Stimulated activated CD4-positive, alpha-beta T cell treated with anti-CD3 and anti-CD28 coated beads, Interleukin-15, amount 100 ng/mL, for 1 hour (primary cell): ENCODE measurements at regions not wholly inside any gene's neighbourhood (a gene's known extent, or its start where the extent isn't known, plus 50 kb on each side); places are given as distances from the start of the nearest gene placed in this dataset.

Source experiments
- DNase-seq, 2 donors: peaks; one replicate each; pipeline ENCODE4 v3.0.0-alpha.2; 2020; ENCODE audit warnings: low read depth in 1 of 2, low spot score in 1 of 2

DNA sequence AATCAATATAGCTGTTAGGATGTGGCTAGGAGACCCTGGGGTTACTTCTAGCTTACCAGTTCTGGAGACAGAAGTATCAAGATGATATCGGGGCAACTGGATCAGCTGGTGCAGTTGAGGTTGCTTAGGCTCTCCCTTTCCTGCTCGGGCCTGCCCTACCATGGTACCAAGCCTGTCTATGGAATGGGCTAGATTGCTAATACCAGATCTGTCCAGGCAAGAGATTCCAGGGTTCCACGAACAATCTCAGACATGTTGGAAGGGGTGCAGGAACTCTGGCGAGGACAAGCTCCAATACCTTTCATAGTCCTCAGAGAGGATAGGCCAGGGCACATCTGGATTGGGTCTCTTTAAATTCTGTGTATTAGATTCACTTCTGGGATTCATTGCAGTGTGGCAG is 53.8 kb downstream of the ADM start:
- DNase-seq = no peak

GRCh38 chr11:10359171-10359570 is 54.3 kb downstream of the ADM start:
- no peak for DNase-seq

DNA sequence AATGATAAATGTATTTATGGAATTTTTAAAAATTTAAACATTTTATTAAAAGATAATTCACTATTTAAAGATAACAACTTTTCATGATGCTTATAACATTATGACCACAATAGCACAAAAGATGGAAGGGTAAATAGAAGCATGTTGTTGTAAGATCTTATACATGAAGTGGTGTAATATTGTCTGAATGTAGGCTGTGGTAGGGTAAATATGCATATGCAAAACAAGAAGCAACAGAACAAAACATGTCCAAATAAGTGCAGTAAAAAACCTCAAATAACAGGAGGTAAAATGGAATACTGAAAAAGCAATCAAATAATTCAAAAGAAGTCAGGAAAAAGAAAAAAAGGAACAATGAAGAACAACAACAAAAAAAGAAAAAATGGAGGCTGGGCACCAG is 56.0 kb downstream of the ADM start:
- DNase-seq = no peak

DNA sequence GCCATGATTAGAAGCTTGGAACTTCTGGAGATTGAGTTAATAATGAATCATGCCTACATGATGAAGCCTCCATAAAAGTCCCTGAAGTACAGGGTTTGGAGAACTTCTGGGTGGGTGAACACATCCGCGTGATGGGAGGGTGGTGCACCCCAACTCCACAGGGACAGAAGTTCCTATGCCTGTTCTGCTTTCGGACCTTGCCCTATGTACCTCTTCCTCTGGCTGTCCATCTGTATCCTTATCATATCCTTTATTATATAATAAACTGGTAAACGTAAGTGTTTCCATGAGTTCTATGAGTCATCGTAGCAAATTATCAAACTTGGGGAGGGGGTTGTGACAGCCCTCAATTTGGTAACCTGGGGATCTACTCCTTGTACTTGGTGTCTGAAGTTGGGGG is 60.2 kb downstream of the ADM start:
- no peak for DNase-seq

DNA sequence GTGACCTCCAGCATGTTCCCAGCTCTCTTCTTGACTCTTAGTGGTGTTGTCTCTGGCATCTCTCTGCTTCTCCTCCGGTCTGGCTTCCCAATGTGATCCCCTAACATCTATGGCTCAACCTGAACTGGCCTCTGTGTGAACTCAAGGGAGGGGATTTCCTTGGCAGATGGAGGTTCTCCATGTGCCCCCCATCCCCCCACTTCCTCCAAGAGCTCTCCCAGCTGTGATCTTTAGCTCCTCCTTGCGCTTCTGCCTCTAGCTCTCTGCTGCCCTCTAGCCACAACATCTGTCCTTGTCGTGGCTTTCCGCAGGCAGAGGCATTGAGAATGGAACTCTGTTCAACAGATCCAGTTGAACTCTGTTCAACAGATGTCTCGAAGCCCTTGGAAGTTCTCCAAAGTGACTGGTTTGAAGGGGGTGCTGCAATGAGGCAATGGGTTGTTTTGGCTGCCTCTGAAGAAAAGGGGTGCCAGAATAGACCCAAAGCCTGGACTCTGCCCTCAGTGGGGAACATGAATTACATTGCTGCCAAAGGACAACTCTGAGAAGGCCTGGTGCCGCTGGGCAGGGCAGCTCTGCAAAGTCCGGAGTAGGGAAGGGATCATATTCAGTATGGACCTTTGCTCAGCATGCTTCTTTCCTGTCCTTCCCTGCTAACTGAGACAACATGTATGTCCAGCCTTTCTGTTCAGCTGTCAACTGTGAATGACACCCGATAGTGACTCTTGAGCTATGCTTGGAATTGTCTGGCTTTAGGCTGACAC is 61.9 kb downstream of the ADM start:
- DNase-seq = peak in 1 of 2 donors; percentile 25

GRCh38 chr11:10371926-10372641 is 67.2 kb downstream of the ADM start:
- DNase-seq = no peak

DNA sequence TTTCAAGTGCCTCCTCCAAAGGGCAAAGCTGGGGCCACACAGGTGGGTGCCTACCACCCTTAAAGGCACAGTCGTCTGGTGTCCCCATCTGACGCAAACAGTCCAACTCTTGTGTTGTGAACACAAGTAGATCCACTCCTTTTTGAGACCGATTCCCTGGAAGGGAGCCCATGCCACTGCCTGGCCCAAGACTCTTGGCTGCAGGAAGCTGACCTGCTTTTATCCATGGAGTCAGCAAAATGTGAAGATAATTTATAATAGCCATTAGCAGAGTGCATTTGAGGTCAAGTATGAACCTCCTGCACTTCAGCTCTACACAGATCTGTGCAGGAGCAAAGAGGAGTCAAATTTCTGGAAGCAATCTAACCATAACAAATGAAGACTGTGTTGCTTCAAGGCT is 68.5 kb downstream of the ADM start:
- DNase-seq = no peak

DNA sequence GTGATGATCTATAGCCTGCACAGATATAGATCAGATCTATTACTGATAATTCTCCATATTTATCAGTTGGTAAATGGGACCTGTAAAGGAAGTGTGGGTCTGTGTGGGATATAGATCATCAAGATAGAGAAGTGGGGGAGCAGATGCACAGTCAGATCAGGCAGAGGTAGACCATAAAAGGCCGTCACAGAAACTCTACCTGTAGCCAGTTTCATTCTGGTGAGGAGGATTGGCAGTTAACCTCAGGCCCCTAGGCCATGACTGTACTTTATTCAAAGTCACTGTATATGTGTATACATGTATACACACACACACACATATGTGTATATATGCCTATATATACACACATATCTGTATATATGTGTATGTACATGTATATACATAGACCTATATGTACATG is 69.1 kb downstream of the ADM start:
- DNase-seq = no peak

DNA sequence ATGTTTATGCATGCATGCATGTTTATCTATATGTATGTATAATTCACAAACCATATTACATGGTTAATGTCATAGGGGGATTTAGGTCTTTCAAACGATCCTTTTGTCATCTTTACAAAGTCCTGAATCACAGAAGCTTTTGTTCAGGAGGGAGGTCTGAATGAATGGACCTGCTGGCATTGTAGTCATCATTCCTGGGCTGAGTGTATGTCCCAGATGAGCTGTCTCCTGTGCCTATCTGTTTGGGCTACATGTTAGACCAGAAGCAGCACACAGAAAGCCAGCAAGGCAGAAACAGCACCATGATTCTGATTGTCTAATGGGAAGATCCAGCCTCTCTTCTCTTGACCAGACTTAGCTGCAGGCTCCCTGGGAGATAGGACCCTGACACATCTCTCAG is 69.5 kb downstream of the ADM start:
- no peak for DNase-seq

GRCh38 chr11:10375280-10375971 is 70.6 kb downstream of the ADM start:
- DNase-seq = no peak

GRCh38 chr11:10376061-10376460 is 71.2 kb downstream of the ADM start:
- DNase-seq = no peak

GRCh38 chr11:10377183-10377582 is 72.3 kb downstream of the ADM start:
- DNase-seq = no peak

- DNase-seq = no peak
Observed at GRCh38 chr11:10378362-10378761, 73.5 kb downstream of the ADM start.

- no peak for DNase-seq
Observed at GRCh38 chr11:10379022-10379421, 74.1 kb downstream of the ADM start.

DNA sequence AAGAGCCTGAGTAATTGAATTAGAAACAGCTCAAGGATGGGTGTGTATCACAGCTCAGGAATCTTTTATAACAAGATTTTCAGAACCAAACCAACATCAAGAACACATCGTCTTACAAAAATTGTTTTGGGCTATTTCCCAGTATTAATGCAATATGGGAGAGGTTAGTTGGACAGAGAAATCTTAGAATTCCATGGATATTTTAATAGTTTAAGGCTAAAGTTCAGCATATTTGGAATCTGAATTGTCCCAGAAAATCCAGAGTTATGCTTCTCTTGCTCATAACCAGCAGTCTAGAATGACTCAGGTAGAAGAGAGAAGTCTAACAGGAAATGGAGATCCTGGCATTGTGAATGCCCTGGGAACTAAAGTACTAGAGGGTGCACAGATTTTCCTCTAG is 74.6 kb downstream of the ADM start:
- no peak for DNase-seq

GRCh38 chr11:10379871-10380568 is 75.0 kb upstream of the AMPD3 start:
- no peak for DNase-seq

DNA sequence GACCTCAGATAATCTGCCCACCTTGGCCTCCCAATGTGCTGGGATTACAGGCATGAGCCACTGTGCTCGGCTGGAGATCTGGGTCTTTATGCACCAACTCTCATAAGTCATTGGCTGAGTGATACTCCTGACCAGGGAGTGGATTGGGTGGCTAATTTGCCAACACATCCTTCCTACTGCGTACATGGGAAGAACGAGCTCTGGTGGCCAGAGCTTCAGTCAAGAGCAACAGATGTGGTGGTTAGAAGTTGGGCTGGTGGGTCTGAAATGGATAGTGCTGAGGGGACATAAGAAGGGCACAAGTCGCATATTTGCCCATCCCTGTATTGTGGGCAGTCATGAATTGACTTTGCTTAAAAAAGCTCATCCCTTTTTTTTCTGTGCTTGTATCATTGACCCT is 74.1 kb upstream of the AMPD3 start:
- no peak for DNase-seq

GRCh38 chr11:10381736-10382135 is 73.3 kb upstream of the AMPD3 start:
- DNase-seq = no peak

DNA sequence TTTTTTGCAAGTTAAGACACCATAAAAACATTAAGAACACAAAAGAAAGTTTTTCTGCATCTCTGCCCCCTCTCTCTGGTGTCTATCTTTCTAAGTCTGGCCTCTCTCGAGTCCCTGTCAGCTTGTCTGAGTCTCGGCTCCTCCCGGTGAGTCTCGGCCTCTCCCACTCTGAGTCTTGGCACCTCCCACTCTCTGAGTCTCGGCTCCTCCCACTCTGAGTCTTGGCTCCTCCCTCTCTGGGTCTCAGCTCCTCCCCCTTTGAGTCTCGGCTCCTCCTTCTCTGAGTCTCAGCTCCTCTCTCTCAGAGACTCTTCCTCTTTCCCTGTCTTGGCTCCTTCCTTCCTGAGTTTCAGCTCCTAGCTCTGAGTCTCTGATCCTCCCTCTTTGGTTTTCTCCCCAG is 72.5 kb upstream of the AMPD3 start:
- DNase-seq = no peak

DNA sequence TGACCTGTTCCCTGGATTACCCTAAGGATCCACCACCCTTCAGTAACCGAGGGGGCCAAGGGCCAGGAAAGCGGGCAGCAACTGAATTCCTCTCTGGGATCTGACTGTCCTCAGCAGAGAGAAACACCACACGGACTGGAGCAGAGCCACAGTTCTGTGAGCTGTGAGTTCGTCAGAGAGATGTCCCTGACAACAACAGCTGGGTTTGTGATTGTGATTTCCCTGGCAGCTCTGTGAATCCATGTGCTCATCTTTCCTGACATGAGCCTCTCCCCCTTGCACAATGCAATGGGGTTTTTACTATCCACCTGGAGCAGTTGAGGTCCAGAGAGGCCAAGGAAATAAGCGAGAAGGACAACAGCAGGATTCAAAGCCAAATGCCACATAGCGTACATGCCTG is 69.4 kb upstream of the AMPD3 start:
- DNase-seq = no peak

DNA sequence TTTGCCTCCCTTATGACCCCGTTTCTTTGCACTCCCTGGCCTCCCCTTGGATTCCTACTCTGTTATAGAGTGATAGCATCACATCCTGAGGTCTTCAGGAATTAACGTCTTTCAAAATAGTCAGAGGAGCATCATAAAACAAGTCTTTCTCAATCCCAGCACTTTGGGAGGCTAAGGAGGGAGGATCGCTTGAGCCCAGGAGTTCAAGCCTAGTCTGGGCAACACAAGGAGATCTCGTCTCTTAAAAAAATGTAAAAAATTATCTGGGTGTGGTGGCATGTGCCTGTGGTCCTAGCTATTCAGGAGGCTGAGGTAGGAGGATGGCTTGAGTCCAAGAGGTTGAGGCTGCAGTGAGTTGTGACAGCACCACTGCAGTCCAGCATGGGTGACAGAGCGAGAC is 68.7 kb upstream of the AMPD3 start:
- no peak for DNase-seq

- DNase-seq = no peak
Observed at GRCh38 chr11:10386861-10387205, 68.2 kb upstream of the AMPD3 start.
